ENCODE measurements at regions not wholly inside any gene's neighbourhood (a gene's known extent, or its start where the extent isn't known, plus 50 kb on each side); places are given as distances from the start of the nearest gene placed in this dataset.

- Histone ChIP-seq H3K36me3 (ENCODE audit: low read depth) (no peaks in the 10 kb centered on the region), H3K4me1 (ENCODE audit: insufficient read depth, poor library complexity, severe bottlenecking) (no peaks in the 10 kb centered on the region), H3K4me3 (ENCODE audit: severe bottlenecking) (no peak overlapping the region), H3K9me3 (ENCODE audit: severe bottlenecking) (no peaks in the 10 kb centered on the region), H3K27me3 (ENCODE audit: insufficient read depth, poor library complexity, severe bottlenecking) (no peaks in the 10 kb centered on the region), H3K27ac (ENCODE audit: poor library complexity, severe bottlenecking) (no peak overlapping the region)
- DNase-seq (ENCODE audit: low spot score) (no peak), ATAC-seq (ENCODE audit: low read depth) (no peak)
- TF ChIP-seq CTCF (IDR thresholded peaks at IDR 0.05; ENCODE audit: poor library complexity, severe bottlenecking): no peak
These were observed 745.8 kb downstream of the MRPL39 start for GRCh38 chr21:24861471-24861870.

GRCh38 chr21:24856326-24856725 lies 751.0 kb downstream of the MRPL39 start:
- no peak for TF ChIP-seq CTCF (IDR thresholded peaks at IDR 0.05; ENCODE audit: poor library complexity, severe bottlenecking)
- Histone ChIP-seq H3K36me3 (ENCODE audit: low read depth) (no peaks in the 10 kb centered on the region), H3K27ac (ENCODE audit: poor library complexity, severe bottlenecking) (no peak overlapping the region), H3K4me1 (ENCODE audit: insufficient read depth, poor library complexity, severe bottlenecking) (no peaks in the 10 kb centered on the region), H3K9me3 (ENCODE audit: severe bottlenecking) (no peaks in the 10 kb centered on the region), H3K4me3 (ENCODE audit: severe bottlenecking) (no peak overlapping the region), H3K27me3 (ENCODE audit: insufficient read depth, poor library complexity, severe bottlenecking) (no peaks in the 10 kb centered on the region)
- DNase-seq (ENCODE audit: low spot score) (no peak), ATAC-seq (ENCODE audit: low read depth) (no peak)

- Histone ChIP-seq H3K9me3 (ENCODE audit: severe bottlenecking) (no peaks in the 10 kb centered on the region), H3K27ac (ENCODE audit: poor library complexity, severe bottlenecking) (no peak overlapping the region), H3K27me3 (ENCODE audit: insufficient read depth, poor library complexity, severe bottlenecking) (no peaks in the 10 kb centered on the region), H3K4me1 (ENCODE audit: insufficient read depth, poor library complexity, severe bottlenecking) (no peaks in the 10 kb centered on the region), H3K36me3 (ENCODE audit: low read depth) (no peaks in the 10 kb centered on the region), H3K4me3 (ENCODE audit: severe bottlenecking) (no peak overlapping the region)
- DNase-seq (ENCODE audit: low spot score): no peak
- no peak for TF ChIP-seq CTCF (IDR thresholded peaks at IDR 0.05; ENCODE audit: poor library complexity, severe bottlenecking)
- ATAC-seq (ENCODE audit: low read depth): 0 out of 3 replicates have a peak, but pooled peaks have one; percentile 27
These were observed 754.6 kb downstream of the MRPL39 start for GRCh38 chr21:24852610-24853195.

- H3K36me3 ChIP-seq (ENCODE audit: low read depth): no peaks in the 10 kb centered on the region
- H3K9me3 ChIP-seq (ENCODE audit: severe bottlenecking): no peaks in the 10 kb centered on the region
- no peak for DNase-seq (ENCODE audit: low spot score)
- TF ChIP-seq CTCF (IDR thresholded peaks at IDR 0.05; ENCODE audit: poor library complexity, severe bottlenecking): no peak
- H3K4me1 ChIP-seq (ENCODE audit: insufficient read depth, poor library complexity, severe bottlenecking): no peaks in the 10 kb centered on the region
- no peak for ATAC-seq (ENCODE audit: low read depth)
- H3K4me3 ChIP-seq (ENCODE audit: severe bottlenecking): no peak overlapping the region
- no peaks in the 10 kb centered on the region for H3K27me3 ChIP-seq (ENCODE audit: insufficient read depth, poor library complexity, severe bottlenecking)
- H3K27ac ChIP-seq (ENCODE audit: poor library complexity, severe bottlenecking): no peak overlapping the region
These were observed 757.2 kb downstream of the MRPL39 start for GRCh38 chr21:24850121-24850520.

GRCh38 chr21:24844671-24845070 lies 762.6 kb downstream of the MRPL39 start:
- Histone ChIP-seq H3K9me3 (ENCODE audit: severe bottlenecking) (no peaks in the 10 kb centered on the region), H3K36me3 (ENCODE audit: low read depth) (no peaks in the 10 kb centered on the region), H3K4me3 (ENCODE audit: severe bottlenecking) (no peak overlapping the region), H3K27ac (ENCODE audit: poor library complexity, severe bottlenecking) (no peak overlapping the region), H3K27me3 (ENCODE audit: insufficient read depth, poor library complexity, severe bottlenecking) (no peaks in the 10 kb centered on the region), H3K4me1 (ENCODE audit: insufficient read depth, poor library complexity, severe bottlenecking) (no peaks in the 10 kb centered on the region)
- no peak for TF ChIP-seq CTCF (IDR thresholded peaks at IDR 0.05; ENCODE audit: poor library complexity, severe bottlenecking)
- ATAC-seq (ENCODE audit: low read depth) (no peak), DNase-seq (ENCODE audit: low spot score) (no peak)

Measured in RWPE2 (cell line).